ENCODE measurements at regions not wholly inside any gene's neighbourhood (a gene's known extent, or its start where the extent isn't known, plus 50 kb on each side); places are given as distances from the start of the nearest gene placed in this dataset.

DNA sequence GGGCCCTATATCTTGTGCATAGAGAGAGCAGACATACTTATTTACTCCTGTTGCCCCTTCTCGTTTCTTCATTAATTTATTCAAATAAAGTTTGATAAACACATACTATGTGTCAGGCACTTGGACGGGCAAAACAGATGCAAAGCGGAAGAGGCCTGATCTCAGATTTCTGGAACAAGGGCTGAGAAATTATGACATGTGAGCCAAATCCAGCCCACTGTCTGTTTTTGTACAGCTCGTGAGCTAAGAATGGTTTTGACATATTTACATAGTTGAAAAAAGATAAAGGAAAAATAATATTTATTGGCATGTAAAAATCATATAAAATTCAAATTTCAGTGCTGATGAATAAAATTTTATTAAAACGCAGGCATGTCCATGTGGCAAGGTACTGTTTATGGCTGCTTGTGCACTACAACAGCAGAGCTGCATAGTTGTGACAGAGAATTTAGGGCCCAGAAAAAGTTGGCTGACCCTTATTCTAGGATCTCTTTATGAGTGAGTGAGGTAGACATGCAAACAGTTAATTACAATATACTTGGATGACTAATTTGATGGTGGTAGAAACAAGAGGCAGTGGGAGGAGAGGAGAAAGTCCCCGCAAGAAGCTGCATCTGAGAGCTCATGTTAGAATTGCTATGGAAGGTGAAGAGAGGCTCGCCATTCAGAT is 68.1 kb upstream of the ITPRID1 start:
- TF ChIP-seq, protein P1, sequence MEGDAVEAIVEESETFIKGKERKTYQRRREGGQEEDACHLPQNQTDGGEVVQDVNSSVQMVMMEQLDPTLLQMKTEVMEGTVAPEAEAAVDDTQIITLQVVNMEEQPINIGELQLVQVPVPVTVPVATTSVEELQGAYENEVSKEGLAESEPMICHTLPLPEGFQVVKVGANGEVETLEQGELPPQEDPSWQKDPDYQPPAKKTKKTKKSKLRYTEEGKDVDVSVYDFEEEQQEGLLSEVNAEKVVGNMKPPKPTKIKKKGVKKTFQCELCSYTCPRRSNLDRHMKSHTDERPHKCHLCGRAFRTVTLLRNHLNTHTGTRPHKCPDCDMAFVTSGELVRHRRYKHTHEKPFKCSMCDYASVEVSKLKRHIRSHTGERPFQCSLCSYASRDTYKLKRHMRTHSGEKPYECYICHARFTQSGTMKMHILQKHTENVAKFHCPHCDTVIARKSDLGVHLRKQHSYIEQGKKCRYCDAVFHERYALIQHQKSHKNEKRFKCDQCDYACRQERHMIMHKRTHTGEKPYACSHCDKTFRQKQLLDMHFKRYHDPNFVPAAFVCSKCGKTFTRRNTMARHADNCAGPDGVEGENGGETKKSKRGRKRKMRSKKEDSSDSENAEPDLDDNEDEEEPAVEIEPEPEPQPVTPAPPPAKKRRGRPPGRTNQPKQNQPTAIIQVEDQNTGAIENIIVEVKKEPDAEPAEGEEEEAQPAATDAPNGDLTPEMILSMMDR (IDR thresholded peaks at IDR 0.05; ENCODE audit: low read depth, low read length, missing control alignments): no peak
- DNase-seq (ENCODE audit: extremely low read depth, low read depth): no peak

DNA sequence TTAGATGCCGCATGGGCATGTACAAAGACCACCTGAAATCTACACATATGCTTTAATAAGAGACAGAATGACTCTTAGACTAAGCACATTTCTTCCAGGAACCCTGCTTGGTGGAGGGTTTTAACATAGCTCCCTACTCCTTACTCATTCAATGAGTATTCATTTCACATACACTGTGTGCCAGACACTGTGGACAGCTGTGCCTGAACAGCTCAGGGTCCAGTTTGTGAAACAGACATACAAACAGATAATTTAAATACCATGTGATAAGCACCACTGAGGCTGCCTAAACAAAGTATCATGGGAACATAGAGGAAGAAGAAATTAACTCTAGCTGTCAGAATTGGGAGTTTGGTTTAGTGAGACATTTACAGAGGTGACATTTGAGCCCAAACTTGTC is 65.2 kb upstream of the ITPRID1 start:
- no peak for DNase-seq (ENCODE audit: extremely low read depth, low read depth)
- TF ChIP-seq, protein P1 (IDR thresholded peaks at IDR 0.05; ENCODE audit: low read depth, low read length, missing control alignments): no peak
- H3K4me3 ChIP-seq (replicated peaks; ENCODE audit: low read depth, low read length): no peak overlapping the region

More for the DNA sequence above, 68.1 kb upstream of the ITPRID1 start:
- no peak overlapping the region for H3K4me3 ChIP-seq (replicated peaks; ENCODE audit: low read depth, low read length)

DNA sequence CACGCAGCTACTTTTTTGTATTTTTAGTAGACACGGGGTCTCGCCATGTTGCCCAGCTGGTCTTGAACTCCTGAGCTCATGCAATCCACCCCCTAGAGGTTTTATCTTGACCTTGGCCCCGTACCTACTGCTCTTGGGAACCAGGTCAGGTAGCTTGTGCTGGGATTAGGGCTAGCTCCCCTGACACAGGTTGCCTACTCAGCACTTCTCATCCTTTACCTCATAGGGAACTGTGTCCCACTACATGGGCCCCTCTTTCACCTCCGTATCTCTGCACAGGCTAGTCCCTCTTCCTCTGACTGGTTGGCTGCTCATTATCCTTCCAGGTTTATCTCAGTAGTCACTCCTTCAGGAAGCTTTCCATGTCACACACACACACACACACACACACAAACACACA is 58.0 kb upstream of the ITPRID1 start:
- DNase-seq (ENCODE audit: extremely low read depth, low read depth): no peak
- no peak overlapping the region for H3K4me3 ChIP-seq (replicated peaks; ENCODE audit: low read depth, low read length)
- TF ChIP-seq, protein P1 (IDR thresholded peaks at IDR 0.05; ENCODE audit: low read depth, low read length, missing control alignments): no peak

DNA sequence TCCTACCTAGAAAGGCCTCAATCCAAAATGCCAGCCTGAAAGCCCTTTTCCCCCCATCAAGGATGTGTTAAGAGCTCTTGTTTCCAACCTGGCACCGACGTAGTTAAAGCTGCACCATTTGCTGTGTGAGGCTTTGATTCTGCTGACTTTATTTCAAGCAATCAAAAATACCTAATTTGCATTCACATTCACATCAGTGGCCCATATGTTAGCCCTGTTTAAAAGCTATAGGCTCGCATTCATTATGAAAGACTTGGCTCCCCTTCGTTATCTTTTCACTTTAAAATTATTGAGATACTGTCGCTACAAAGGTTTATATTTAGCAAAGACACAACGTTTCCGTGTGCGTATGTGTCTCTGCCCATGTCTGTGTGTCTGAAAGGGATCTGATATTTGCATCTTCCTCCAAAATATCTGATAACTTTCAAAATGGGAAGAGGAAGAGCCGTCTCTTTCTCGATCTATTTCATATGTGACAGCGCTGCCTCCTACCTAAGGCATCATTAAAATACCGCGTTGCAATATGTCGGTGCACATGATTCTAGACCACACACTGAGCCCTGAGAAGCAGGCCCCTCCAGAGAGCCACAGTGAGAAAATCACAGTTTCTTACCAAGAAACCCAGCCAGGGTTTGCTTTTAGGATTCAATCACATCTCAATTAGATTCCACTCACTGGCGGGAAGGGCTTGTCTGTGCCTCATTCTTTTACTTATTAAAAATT is 57.1 kb upstream of the ITPRID1 start:
- H3K4me3 ChIP-seq (replicated peaks; ENCODE audit: low read depth, low read length): no peak overlapping the region
- no peak for DNase-seq (ENCODE audit: extremely low read depth, low read depth)
- TF ChIP-seq, protein P1 (IDR thresholded peaks at IDR 0.05; ENCODE audit: low read depth, low read length, missing control alignments): no peak

DNA sequence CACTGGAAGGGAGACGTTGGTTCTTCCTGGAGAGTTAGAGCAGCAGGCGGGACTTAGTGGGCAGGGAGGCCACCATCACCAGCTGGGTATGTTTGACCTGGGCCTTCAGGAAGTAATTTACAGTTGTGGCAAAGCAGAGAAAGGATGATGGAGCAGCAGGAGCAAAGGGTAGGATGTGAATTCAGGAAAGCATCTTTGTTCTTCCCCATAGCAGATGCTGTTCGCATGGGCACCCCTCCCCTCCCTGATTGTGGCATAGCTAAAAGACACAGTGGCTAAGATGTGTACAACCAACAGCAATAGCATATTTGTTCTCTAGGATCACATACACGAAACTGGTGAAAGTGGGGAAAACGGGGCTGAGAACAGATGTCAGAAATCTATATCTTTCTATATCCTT is 56.3 kb upstream of the ITPRID1 start:
- DNase-seq (ENCODE audit: extremely low read depth, low read depth): no peak
- TF ChIP-seq, protein P1 (IDR thresholded peaks at IDR 0.05; ENCODE audit: low read depth, low read length, missing control alignments): no peak
- H3K4me3 ChIP-seq (replicated peaks; ENCODE audit: low read depth, low read length): no peak overlapping the region

DNA sequence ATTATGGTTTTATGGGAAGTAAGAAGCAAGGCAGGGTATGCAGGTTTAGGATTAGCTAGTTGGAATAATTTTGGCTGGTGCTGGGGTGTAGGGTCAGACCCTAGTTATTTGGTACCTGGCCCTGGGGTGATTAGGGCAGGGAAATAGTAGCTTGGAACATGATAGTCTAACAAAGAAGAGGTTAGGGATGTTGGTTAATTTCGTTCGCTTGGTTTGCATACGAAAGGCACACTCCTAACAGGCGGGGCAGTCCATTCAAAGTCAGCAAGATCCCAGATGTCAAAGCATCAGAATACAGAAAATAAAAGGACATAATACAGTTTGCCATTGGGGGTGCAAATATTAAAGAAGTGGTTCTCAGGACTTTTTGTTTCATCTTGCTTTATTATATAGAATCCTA is 55.7 kb upstream of the ITPRID1 start:
- TF ChIP-seq, protein P1 (IDR thresholded peaks at IDR 0.05; ENCODE audit: low read depth, low read length, missing control alignments): no peak
- DNase-seq (ENCODE audit: extremely low read depth, low read depth): no peak
- no peak overlapping the region for H3K4me3 ChIP-seq (replicated peaks; ENCODE audit: low read depth, low read length)

Data from HFF-Myc (cell line).